Loucy (cell line): ENCODE measurements at regions not wholly inside any gene's neighbourhood (a gene's known extent, or its start where the extent isn't known, plus 50 kb on each side); places are given as distances from the start of the nearest gene placed in this dataset.

ENCODE experiments used
- H2AFZ ChIP-seq: fragments of 200-600 bp; sonication (generic); 2 replicates; pipeline ENCODE4 v1.6.0; 2016; ENCODE audit warnings: antibody characterized with exemption, mild to moderate bottlenecking, low read length, moderate library complexity
- H3F3A ChIP-seq: fragments of 200-600 bp; 2 replicates; pipeline ENCODE4 v1.6.0; 2016; ENCODE audit warnings: antibody characterized with exemption, low read depth, mild to moderate bottlenecking
- H3K27me3 ChIP-seq: fragments of 200-600 bp; sonication (generic); 2 replicates; pipeline ENCODE4 v1.6.1; 2014; ENCODE audit warnings: low read length, mild to moderate bottlenecking; ENCODE audit not compliant: insufficient read depth, poor library complexity, severe bottlenecking
- H3K36me3 ChIP-seq: fragments of 200-600 bp; sonication (generic); 2 replicates; pipeline ENCODE4 v1.6.1; 2016; ENCODE audit warnings: low read length; ENCODE audit not compliant: insufficient read depth
- H3K4me1 ChIP-seq: fragments of 200-600 bp; sonication (generic); 2 replicates; pipeline ENCODE4 v1.5.1; 2014; ENCODE audit warnings: low read length, mild to moderate bottlenecking; ENCODE audit not compliant: insufficient read depth, poor library complexity, severe bottlenecking
- H3K4me2 ChIP-seq: fragments of 200-600 bp; sonication (generic); 2 replicates; pipeline ENCODE4 v1.6.0; 2014; ENCODE audit warnings: antibody characterized with exemption, low read length, low read depth, mild to moderate bottlenecking; ENCODE audit not compliant: poor library complexity, severe bottlenecking
- H3K4me3 ChIP-seq: fragments of 200-600 bp; sonication (generic); 2 replicates; pipeline ENCODE4 v1.5.1; 2014; ENCODE audit warnings: low read length, mild to moderate bottlenecking, mixed read lengths; ENCODE audit not compliant: poor library complexity, severe bottlenecking
- H3K79me2 ChIP-seq: fragments of 200-600 bp; sonication (generic); 2 replicates; pipeline ENCODE4 v1.6.1; 2014; ENCODE audit warnings: low read length; ENCODE audit not compliant: insufficient read depth
- H3K9ac ChIP-seq: fragments of 200-600 bp; sonication (generic); 2 replicates; pipeline ENCODE4 v1.6.0; 2014; ENCODE audit warnings: mild to moderate bottlenecking, low read depth, low read length, moderate library complexity; ENCODE audit not compliant: poor library complexity, severe bottlenecking
- H3K9me2 ChIP-seq: fragments of 200-600 bp; sonication (generic); replicated peaks from 2 replicates; pipeline ENCODE4 v1.6.1; 2016; ENCODE audit warnings: low read depth, low read length, mixed read lengths
- H3K9me3 ChIP-seq: fragments of 200-600 bp; sonication (generic); 2 replicates; pipeline ENCODE4 v1.6.1; 2014; ENCODE audit warnings: mild to moderate bottlenecking, antibody characterized with exemption, low read length, low read depth; ENCODE audit not compliant: insufficient read depth
- H4K20me1 ChIP-seq: fragments of 200-600 bp; sonication (generic); 2 replicates; pipeline ENCODE4 v1.6.0; 2014; ENCODE audit warnings: antibody characterized with exemption, low read length, mild to moderate bottlenecking; ENCODE audit not compliant: insufficient read depth, poor library complexity, severe bottlenecking
- CTCF ChIP-seq: fragments of 200-600 bp; sonication (generic); conservative IDR thresholded peaks from 2 replicates; pipeline ENCODE4 v1.5.1; 2014; ENCODE audit warnings: mild to moderate bottlenecking, antibody characterized with exemption, low read length
- EZH2phosphoT487 ChIP-seq: fragments of 200-600 bp; IDR thresholded peaks from 2 replicates; pipeline ENCODE4 v1.6.1; 2018; ENCODE audit warnings: antibody characterized with exemption, mild to moderate bottlenecking, moderate library complexity, borderline replicate concordance

GRCh38 chr5:99929806-99930135, 605.4 kb upstream of the FAM174A start:
- Histone ChIP-seq H2AFZ (no peak overlapping the region), H3F3A (no peaks in the 10 kb centered on the region), H3K36me3 (no peaks in the 10 kb centered on the region), H3K79me2 (no peaks in the 10 kb centered on the region), H3K27me3 (no peaks in the 10 kb centered on the region), H4K20me1 (no peaks in the 10 kb centered on the region), H3K9ac (no peak overlapping the region), H3K4me2 (no peak overlapping the region), H3K4me3 (no peak overlapping the region), H3K9me3 (no peaks in the 10 kb centered on the region), H3K9me2 (no peaks in the 10 kb centered on the region), H3K4me1 (no peaks in the 10 kb centered on the region)
- no peak for TF ChIP-seq EZH2phosphoT487
- no peak for TF ChIP-seq CTCF

- H3K4me1 ChIP-seq = no peaks in the 10 kb centered on the region
- no peak for TF ChIP-seq EZH2phosphoT487
- TF ChIP-seq CTCF = no peak
- no peak overlapping the region for H3K4me3 ChIP-seq
- no peaks in the 10 kb centered on the region for H3K9me2 ChIP-seq
- H3K36me3 ChIP-seq = no peaks in the 10 kb centered on the region
- H3F3A ChIP-seq = no peaks in the 10 kb centered on the region
- H3K27me3 ChIP-seq = no peaks in the 10 kb centered on the region
- H3K79me2 ChIP-seq = no peaks in the 10 kb centered on the region
- H4K20me1 ChIP-seq = no peaks in the 10 kb centered on the region
- no peak overlapping the region for H3K9ac ChIP-seq
- H3K4me2 ChIP-seq = no peak overlapping the region
- H2AFZ ChIP-seq = no peak overlapping the region
- no peaks in the 10 kb centered on the region for H3K9me3 ChIP-seq
These were observed 605.9 kb upstream of the FAM174A start for GRCh38 chr5:99929067-99929805.

- no peak overlapping the region for H2AFZ ChIP-seq
- no peaks in the 10 kb centered on the region for H4K20me1 ChIP-seq
- no peaks in the 10 kb centered on the region for H3K4me1 ChIP-seq
- no peaks in the 10 kb centered on the region for H3K27me3 ChIP-seq
- TF ChIP-seq EZH2phosphoT487 (no peak), CTCF (no peak)
- no peaks in the 10 kb centered on the region for H3K79me2 ChIP-seq
- H3K36me3 ChIP-seq = no peaks in the 10 kb centered on the region
- no peak overlapping the region for H3K9ac ChIP-seq
- H3F3A ChIP-seq = no peaks in the 10 kb centered on the region
- H3K4me3 ChIP-seq = no peak overlapping the region
- no peaks in the 10 kb centered on the region for H3K9me3 ChIP-seq
- H3K4me2 ChIP-seq = no peak overlapping the region
- H3K9me2 ChIP-seq = no peaks in the 10 kb centered on the region
These were observed 606.7 kb upstream of the FAM174A start for GRCh38 chr5:99928490-99928889.
